Neural cell (in vitro differentiated cells): ENCODE measurements at regions not wholly inside any gene's neighbourhood (a gene's known extent, or its start where the extent isn't known, plus 50 kb on each side); places are given as distances from the start of the nearest gene placed in this dataset.

Experiments used
- H2AFZ ChIP-seq: fragments of 200-600, 300-800 bp; sonication (generic), shearing (Covaris generic); 2 replicates; pipeline ENCODE4 v1.6.0; 2014; ENCODE audit warnings: low read depth, mild to moderate bottlenecking, antibody characterized with exemption, low read length, moderate library complexity
- H3F3A ChIP-seq: fragments of 200-600 bp; shearing (Covaris generic); 2 replicates; pipeline ENCODE4 v1.6.1; 2016; ENCODE audit warnings: mild to moderate bottlenecking, moderate library complexity, mixed read lengths, antibody characterized with exemption, low read length; ENCODE audit not compliant: insufficient read depth, poor library complexity, severe bottlenecking
- H3K27ac ChIP-seq: fragments of 200-600, 300-800 bp; sonication (generic), shearing (Covaris generic); 2 replicates; pipeline ENCODE4 v1.5.1; 2014; ENCODE audit warnings: mild to moderate bottlenecking, low read length, moderate library complexity
- H3K27me3 ChIP-seq: fragments of 300-800, 200-600 bp; sonication (generic), shearing (Covaris generic); 2 replicates; pipeline ENCODE4 v1.6.0; 2014; ENCODE audit warnings: mild to moderate bottlenecking, low read depth, low read length, moderate library complexity; ENCODE audit not compliant: insufficient read depth
- H3K36me3 ChIP-seq: fragments of 300-800, 200-600 bp; sonication (generic), shearing (Covaris generic); 2 replicates; pipeline ENCODE4 v1.5.1; 2014; ENCODE audit warnings: mild to moderate bottlenecking, antibody characterized with exemption, low read length, moderate library complexity; ENCODE audit not compliant: insufficient read depth
- H3K4me2 ChIP-seq: fragments of 300-800, 200-600 bp; sonication (generic), shearing (Covaris generic); 2 replicates; pipeline ENCODE4 v1.6.0; 2014; ENCODE audit warnings: mild to moderate bottlenecking, low read length
- H3K4me3 ChIP-seq: fragments of 300-800, 200-600 bp; sonication (generic), shearing (Covaris generic); 2 replicates; pipeline ENCODE4 v1.5.1; 2014; ENCODE audit warnings: mild to moderate bottlenecking, low read length, moderate library complexity
- H3K79me2 ChIP-seq: fragments of 200-600 bp; shearing (Covaris generic); replicated peaks from 2 replicates; pipeline ENCODE4 v1.6.0; 2014; ENCODE audit warnings: mild to moderate bottlenecking, low read length, moderate library complexity; ENCODE audit not compliant: insufficient read depth
- H3K9ac ChIP-seq: fragments of 300-800, 200-600 bp; sonication (generic), shearing (Covaris generic); 2 replicates; pipeline ENCODE4 v1.6.1; 2016; ENCODE audit warnings: mild to moderate bottlenecking, low read length, mixed read lengths
- H3K9me2 ChIP-seq: fragments of 200-600 bp; shearing (Covaris generic); 2 replicates; pipeline ENCODE4 v1.6.1; 2016; ENCODE audit warnings: mild to moderate bottlenecking, low read length, mixed read lengths; ENCODE audit not compliant: insufficient read depth
- H3K9me3 ChIP-seq: fragments of 200-600, 300-800 bp; sonication (generic), shearing (Covaris generic); 2 replicates; pipeline ENCODE4 v1.6.1; 2016; ENCODE audit warnings: mild to moderate bottlenecking, mixed run types, low read length, moderate library complexity, mixed read lengths
- H4K20me1 ChIP-seq: fragments of 200-600 bp; shearing (Covaris generic); 2 replicates; pipeline ENCODE4 v1.6.1; 2016; ENCODE audit warnings: mild to moderate bottlenecking, mixed run types; ENCODE audit not compliant: insufficient read depth
- EP300 ChIP-seq: fragments of 450-650 bp; conservative IDR thresholded peaks from 2 replicates; pipeline ENCODE4 v1.6.1; 2014; ENCODE audit warnings: antibody characterized with exemption, mild to moderate bottlenecking, moderate library complexity; ENCODE audit not compliant: poor library complexity, severe bottlenecking
- EZH2 ChIP-seq: fragments of 200-600, 300-800 bp; shearing (Covaris generic), sonication (generic); IDR thresholded peaks from 2 replicates; pipeline ENCODE4 v1.6.1; 2014; ENCODE audit warnings: antibody characterized with exemption, low read length, borderline replicate concordance, mild to moderate bottlenecking; ENCODE audit not compliant: insufficient read depth, poor library complexity, severe bottlenecking
- MXI1 ChIP-seq: fragments of 450-650 bp; conservative IDR thresholded peaks from 2 replicates; pipeline ENCODE4 v1.6.1; 2014; ENCODE audit warnings: antibody characterized with exemption, mild to moderate bottlenecking; ENCODE audit not compliant: poor library complexity, severe bottlenecking
- POLR2AphosphoS5 ChIP-seq: IDR thresholded peaks from 2 replicates; pipeline ENCODE4 v1.6.1; 2012
- RAD21 ChIP-seq: fragments of 450-650 bp; conservative IDR thresholded peaks from 2 replicates; pipeline ENCODE4 v1.6.1; 2014; ENCODE audit warnings: antibody characterized with exemption, mild to moderate bottlenecking, moderate library complexity
- SMC3 ChIP-seq: fragments of 450-650 bp; conservative IDR thresholded peaks from 2 replicates; pipeline ENCODE4 v1.6.1; 2014; ENCODE audit warnings: antibody characterized with exemption, mild to moderate bottlenecking, moderate library complexity; ENCODE audit not compliant: poor library complexity
- TAF1 ChIP-seq: IDR thresholded peaks from 2 replicates; pipeline ENCODE4 v1.6.1; 2012; ENCODE audit warnings: low read depth
- TF ChIP-seq, protein P1 (sequence below): IDR thresholded peaks from 2 replicates; pipeline ENCODE4 v1.6.1; 2012; ENCODE audit warnings: borderline replicate concordance
- TF ChIP-seq, protein P2 (sequence below): fragments of 450-650 bp; IDR thresholded peaks from 2 replicates; pipeline ENCODE4 v1.5.1; 2014; ENCODE audit warnings: antibody characterized with exemption, mild to moderate bottlenecking, moderate library complexity; ENCODE audit not compliant: poor library complexity, severe bottlenecking

DNA sequence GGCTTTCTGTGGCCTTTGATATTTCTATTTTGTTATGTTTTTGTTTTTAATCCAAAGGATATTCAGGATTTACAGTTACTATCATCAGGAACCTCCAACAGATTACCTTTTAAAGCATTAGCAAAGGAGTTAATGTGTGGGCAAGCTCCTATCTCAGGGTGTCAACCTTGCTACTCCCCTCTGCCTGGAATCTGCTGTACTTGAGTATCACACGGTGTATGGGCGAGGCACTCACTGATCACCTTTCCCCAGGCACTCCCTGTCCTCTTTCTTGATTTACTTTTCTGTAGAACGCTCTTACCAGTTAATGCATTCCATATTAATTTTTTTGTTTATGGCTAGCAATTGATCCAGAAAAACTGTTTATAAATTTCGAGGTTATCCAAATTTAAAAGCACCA lies 117.0 kb upstream of the GAS1 start:
- no peak overlapping the region for H3K27ac ChIP-seq
- no peaks in the 10 kb centered on the region for H3K9me3 ChIP-seq
- H3K79me2 ChIP-seq, result no peaks in the 10 kb centered on the region
- no peak overlapping the region for H3K4me2 ChIP-seq
- TF ChIP-seq, protein P1, sequence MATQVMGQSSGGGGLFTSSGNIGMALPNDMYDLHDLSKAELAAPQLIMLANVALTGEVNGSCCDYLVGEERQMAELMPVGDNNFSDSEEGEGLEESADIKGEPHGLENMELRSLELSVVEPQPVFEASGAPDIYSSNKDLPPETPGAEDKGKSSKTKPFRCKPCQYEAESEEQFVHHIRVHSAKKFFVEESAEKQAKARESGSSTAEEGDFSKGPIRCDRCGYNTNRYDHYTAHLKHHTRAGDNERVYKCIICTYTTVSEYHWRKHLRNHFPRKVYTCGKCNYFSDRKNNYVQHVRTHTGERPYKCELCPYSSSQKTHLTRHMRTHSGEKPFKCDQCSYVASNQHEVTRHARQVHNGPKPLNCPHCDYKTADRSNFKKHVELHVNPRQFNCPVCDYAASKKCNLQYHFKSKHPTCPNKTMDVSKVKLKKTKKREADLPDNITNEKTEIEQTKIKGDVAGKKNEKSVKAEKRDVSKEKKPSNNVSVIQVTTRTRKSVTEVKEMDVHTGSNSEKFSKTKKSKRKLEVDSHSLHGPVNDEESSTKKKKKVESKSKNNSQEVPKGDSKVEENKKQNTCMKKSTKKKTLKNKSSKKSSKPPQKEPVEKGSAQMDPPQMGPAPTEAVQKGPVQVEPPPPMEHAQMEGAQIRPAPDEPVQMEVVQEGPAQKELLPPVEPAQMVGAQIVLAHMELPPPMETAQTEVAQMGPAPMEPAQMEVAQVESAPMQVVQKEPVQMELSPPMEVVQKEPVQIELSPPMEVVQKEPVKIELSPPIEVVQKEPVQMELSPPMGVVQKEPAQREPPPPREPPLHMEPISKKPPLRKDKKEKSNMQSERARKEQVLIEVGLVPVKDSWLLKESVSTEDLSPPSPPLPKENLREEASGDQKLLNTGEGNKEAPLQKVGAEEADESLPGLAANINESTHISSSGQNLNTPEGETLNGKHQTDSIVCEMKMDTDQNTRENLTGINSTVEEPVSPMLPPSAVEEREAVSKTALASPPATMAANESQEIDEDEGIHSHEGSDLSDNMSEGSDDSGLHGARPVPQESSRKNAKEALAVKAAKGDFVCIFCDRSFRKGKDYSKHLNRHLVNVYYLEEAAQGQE, result no peak
- TF ChIP-seq SMC3 (no peak), POLR2AphosphoS5 (no peak), TAF1 (no peak), MXI1 (no peak)
- TF ChIP-seq, protein P2, sequence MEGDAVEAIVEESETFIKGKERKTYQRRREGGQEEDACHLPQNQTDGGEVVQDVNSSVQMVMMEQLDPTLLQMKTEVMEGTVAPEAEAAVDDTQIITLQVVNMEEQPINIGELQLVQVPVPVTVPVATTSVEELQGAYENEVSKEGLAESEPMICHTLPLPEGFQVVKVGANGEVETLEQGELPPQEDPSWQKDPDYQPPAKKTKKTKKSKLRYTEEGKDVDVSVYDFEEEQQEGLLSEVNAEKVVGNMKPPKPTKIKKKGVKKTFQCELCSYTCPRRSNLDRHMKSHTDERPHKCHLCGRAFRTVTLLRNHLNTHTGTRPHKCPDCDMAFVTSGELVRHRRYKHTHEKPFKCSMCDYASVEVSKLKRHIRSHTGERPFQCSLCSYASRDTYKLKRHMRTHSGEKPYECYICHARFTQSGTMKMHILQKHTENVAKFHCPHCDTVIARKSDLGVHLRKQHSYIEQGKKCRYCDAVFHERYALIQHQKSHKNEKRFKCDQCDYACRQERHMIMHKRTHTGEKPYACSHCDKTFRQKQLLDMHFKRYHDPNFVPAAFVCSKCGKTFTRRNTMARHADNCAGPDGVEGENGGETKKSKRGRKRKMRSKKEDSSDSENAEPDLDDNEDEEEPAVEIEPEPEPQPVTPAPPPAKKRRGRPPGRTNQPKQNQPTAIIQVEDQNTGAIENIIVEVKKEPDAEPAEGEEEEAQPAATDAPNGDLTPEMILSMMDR, result no peak
- H3K9ac ChIP-seq, result no peak overlapping the region
- H4K20me1 ChIP-seq, result no peaks in the 10 kb centered on the region
- no peak overlapping the region for H2AFZ ChIP-seq
- no peaks in the 10 kb centered on the region for H3K9me2 ChIP-seq
- no peaks in the 10 kb centered on the region for H3F3A ChIP-seq
- no peaks in the 10 kb centered on the region for H3K27me3 ChIP-seq
- no peak overlapping the region for H3K4me3 ChIP-seq
- H3K36me3 ChIP-seq, result no peaks in the 10 kb centered on the region

DNA sequence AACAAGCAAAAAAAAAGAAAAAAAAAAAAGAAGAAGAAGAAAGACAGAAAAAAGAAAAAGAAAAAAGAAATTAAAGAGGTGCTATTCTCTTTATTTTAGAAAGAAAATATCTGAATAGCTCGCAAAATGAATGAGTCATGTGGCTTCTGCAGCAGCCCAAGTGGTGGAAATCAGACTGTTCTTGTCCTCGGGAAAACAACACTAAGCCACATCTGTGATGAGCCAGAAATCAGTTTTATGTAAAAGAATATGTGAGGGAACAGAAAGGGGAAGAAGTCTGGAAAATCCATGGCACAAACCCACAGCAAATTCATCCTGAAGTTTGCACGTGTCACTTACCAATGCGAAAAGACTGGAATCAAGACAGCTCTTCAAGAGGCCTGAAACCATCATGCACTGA lies 118.7 kb upstream of the GAS1 start:
- Histone ChIP-seq H3F3A (no peaks in the 10 kb centered on the region), H3K27ac (no peak overlapping the region), H3K4me2 (no peak overlapping the region), H3K36me3 (no peaks in the 10 kb centered on the region), H3K9me3 (no peaks in the 10 kb centered on the region), H3K27me3 (no peaks in the 10 kb centered on the region), H3K9ac (no peak overlapping the region), H2AFZ (no peak overlapping the region), H3K79me2 (no peaks in the 10 kb centered on the region), H3K4me3 (no peak overlapping the region), H3K9me2 (no peaks in the 10 kb centered on the region), H4K20me1 (no peaks in the 10 kb centered on the region)
- TF ChIP-seq TAF1 (no peak), SMC3 (no peak), RAD21 (no peak), EZH2 (no peak), MXI1 (no peak), EP300 (no peak)
- TF ChIP-seq, protein P1, result no peak
- TF ChIP-seq, protein P2, result no peak
